Rectal smooth muscle tissue (tissue), 1 donor: ENCODE measurements at regions not wholly inside any gene's neighbourhood (a gene's known extent, or its start where the extent isn't known, plus 50 kb on each side); places are given as distances from the start of the nearest gene placed in this dataset.

Experiments
- H3K27ac ChIP-seq: one replicate; pipeline ENCODE4 v1.7.0; 2013; ENCODE audit warnings: low read depth, low read length, inconsistent platforms
- H3K27me3 ChIP-seq: one replicate; pipeline ENCODE4 v1.7.0; 2013; ENCODE audit warnings: low read length; ENCODE audit not compliant: control insufficient read depth, insufficient read depth
- H3K36me3 ChIP-seq: one replicate; pipeline ENCODE4 v1.7.0; 2013; ENCODE audit warnings: low read length; ENCODE audit not compliant: control insufficient read depth, insufficient read depth
- H3K4me1 ChIP-seq: one replicate; pipeline ENCODE4 v1.7.0; 2013; ENCODE audit warnings: low read length; ENCODE audit not compliant: control insufficient read depth, insufficient read depth
- H3K4me3 ChIP-seq: one replicate; pipeline ENCODE4 v1.7.0; 2013; ENCODE audit warnings: low read length
- H3K9ac ChIP-seq: one replicate; pipeline ENCODE4 v1.7.0; 2013; ENCODE audit warnings: low read length

DNA sequence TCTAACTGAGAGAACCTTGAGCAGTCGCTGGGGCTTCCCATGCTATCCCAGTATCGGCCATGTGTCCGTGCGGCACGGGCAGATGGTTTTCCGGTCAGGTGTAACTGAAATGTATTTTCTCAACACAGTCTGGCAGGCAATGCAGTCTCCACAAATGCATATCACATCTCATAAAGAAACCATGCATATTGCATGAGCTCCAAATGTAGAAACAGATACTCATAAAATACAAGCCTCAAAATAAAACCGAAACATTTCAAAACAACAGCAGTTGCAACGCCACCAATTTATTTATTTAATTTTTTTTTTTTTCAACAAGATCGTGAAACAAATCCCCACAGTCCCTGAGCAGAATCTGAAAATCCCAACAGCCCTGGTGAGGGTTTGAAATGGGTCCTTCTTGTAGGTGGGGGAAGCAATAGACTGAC is 299.4 kb downstream of the LPIN1 start:
- Histone ChIP-seq H3K27me3 (no peaks in the 10 kb centered on the region), H3K36me3 (no peaks in the 10 kb centered on the region), H3K27ac (no peak overlapping the region), H3K4me1 (no peaks in the 10 kb centered on the region), H3K4me3 (no peak overlapping the region), H3K9ac (no peak overlapping the region)

- no peaks in the 10 kb centered on the region for H3K27me3 ChIP-seq
- no peak overlapping the region for H3K9ac ChIP-seq
- no peaks in the 10 kb centered on the region for H3K4me1 ChIP-seq
- H3K36me3 ChIP-seq = no peaks in the 10 kb centered on the region
- no peak overlapping the region for H3K4me3 ChIP-seq
- no peak overlapping the region for H3K27ac ChIP-seq
Measured at GRCh38 chr2:12046641-12047040, 300.2 kb downstream of the LPIN1 start.

- Histone ChIP-seq H3K27ac (no peak overlapping the region), H3K4me1 (no peaks in the 10 kb centered on the region), H3K27me3 (no peaks in the 10 kb centered on the region), H3K4me3 (no peak overlapping the region), H3K9ac (no peak overlapping the region), H3K36me3 (no peaks in the 10 kb centered on the region)
Measured at GRCh38 chr2:12047761-12048160, 301.3 kb downstream of the LPIN1 start.

GRCh38 chr2:12048550-12048949 is 302.1 kb downstream of the LPIN1 start:
- no peaks in the 10 kb centered on the region for H3K4me1 ChIP-seq
- H3K27me3 ChIP-seq = no peaks in the 10 kb centered on the region
- H3K27ac ChIP-seq = no peak overlapping the region
- H3K9ac ChIP-seq = no peak overlapping the region
- no peak overlapping the region for H3K4me3 ChIP-seq
- no peaks in the 10 kb centered on the region for H3K36me3 ChIP-seq

DNA sequence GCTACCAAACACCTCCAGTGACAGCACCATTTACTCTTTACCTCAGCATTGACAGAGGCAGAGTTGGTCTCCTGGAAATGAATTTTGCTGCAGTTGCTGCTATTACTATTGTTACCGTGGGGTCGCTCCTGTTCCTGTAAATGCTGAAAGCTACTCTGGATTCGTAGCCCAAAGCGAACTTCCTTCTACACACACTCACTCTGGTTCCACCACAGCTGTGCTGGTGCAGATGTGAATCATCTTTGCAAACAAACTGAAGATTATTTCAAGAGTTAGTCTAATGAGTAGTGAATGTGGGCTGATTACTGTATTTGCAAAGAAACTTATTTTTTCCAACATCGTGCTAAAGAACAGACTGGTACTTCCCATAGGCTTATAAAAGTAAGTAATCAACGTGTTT is 304.0 kb downstream of the LPIN1 start:
- H3K27ac ChIP-seq = no peak overlapping the region
- no peak overlapping the region for H3K4me3 ChIP-seq
- H3K27me3 ChIP-seq = no peaks in the 10 kb centered on the region
- H3K9ac ChIP-seq = no peak overlapping the region
- H3K4me1 ChIP-seq = no peaks in the 10 kb centered on the region
- no peaks in the 10 kb centered on the region for H3K36me3 ChIP-seq

DNA sequence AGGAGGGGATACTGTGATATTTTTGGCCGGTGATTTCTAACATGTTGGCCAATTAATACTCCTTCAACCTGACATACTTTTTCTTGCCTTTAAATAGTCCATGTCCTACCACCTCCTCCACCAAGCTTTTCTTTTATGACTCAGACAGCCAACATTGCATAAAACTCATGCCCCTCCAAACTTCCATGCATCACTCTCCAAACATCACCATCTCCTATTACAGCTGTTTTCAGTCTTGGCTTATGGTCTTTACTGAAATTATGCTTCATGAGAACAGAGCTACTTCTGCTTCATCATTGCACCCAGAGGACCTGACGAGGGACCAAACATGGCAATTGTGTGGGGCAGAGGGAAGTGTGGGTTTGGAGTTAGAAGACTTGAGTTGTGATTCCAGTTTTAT is 305.4 kb downstream of the LPIN1 start:
- no peaks in the 10 kb centered on the region for H3K36me3 ChIP-seq

GRCh38 chr2:12052796-12053195 is 306.4 kb downstream of the LPIN1 start:
- H3K4me3 ChIP-seq = no peak overlapping the region
- no peak overlapping the region for H3K9ac ChIP-seq
- H3K36me3 ChIP-seq = no peaks in the 10 kb centered on the region
- no peak overlapping the region for H3K27ac ChIP-seq
- no peaks in the 10 kb centered on the region for H3K4me1 ChIP-seq
- H3K27me3 ChIP-seq = no peaks in the 10 kb centered on the region

More for the DNA sequence above, 305.4 kb downstream of the LPIN1 start:
- no peak overlapping the region for H3K4me3 ChIP-seq
- no peaks in the 10 kb centered on the region for H3K4me1 ChIP-seq
- no peaks in the 10 kb centered on the region for H3K27me3 ChIP-seq
- no peak overlapping the region for H3K27ac ChIP-seq
- H3K9ac ChIP-seq = no peak overlapping the region

DNA sequence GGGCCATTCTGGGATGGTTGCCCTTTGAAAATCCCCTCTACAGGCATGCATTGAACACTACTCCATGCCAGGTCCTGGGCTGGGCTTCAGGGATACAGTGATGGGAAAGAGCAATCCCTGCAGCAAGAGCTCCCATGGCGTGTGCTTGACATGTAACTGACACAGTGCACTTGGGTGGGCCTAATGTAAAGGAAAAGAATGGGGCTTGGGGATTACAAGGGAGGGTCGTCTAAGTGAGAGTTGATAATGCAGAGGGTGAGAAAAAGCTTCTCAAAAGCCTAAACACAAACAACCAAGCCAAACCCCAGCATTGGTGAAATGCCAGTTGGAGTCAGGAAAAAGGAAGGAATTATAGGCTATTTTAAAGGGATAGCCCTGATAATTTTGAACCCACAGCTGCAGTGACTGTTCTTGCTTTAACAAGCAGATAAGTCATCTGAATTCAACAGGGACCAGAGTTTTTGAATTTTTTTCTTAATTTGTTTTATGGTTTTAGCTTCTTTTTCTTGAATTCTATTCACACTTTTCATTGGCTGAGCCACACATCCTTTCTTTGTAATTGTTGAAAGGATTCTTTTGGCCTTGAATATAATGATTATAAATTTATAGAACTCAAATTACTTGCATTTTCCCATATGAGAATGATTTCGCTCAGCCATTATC is 308.7 kb downstream of the LPIN1 start:
- no peak overlapping the region for H3K27ac ChIP-seq
- no peaks in the 10 kb centered on the region for H3K27me3 ChIP-seq
- H3K9ac ChIP-seq = no peak overlapping the region
- H3K36me3 ChIP-seq = no peaks in the 10 kb centered on the region
- H3K4me3 ChIP-seq = no peak overlapping the region
- no peaks in the 10 kb centered on the region for H3K4me1 ChIP-seq

DNA sequence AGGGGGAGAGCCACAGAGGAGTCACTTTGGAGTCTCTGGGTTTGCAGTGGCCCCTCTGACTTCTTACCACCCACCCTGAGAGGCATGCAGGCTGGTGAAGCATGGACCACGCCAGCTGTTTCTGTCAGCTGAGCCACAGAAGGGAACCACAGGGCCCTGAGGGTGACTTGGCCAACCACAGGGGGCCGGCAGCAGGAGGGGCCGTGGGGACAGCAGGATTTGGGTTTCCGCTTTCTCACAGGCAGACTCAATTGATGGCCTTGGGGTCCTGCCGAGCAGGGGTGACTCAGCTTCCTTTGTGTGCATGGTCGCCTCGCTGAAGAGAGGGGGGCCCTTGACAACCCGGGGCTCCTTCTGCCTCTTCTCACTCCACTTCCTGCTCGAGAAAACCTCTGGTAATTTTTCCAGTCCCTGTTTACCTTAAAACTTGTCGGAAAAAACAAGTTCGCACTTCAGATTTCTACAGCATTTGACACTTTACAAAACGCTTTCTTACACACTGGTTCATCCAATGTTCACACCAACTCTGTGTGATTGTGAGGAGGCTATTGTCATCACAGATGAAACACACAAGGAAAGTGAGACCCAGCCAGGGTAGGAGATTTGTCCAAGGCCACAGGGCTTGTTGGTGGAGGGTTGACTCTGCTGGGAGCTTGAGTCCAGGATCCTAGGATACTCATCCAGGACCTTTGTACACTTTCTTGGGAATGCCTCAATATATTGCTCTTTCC is 311.2 kb downstream of the LPIN1 start:
- H3K27ac ChIP-seq = no peak overlapping the region
- no peaks in the 10 kb centered on the region for H3K4me1 ChIP-seq
- no peak overlapping the region for H3K9ac ChIP-seq
- H3K36me3 ChIP-seq = no peaks in the 10 kb centered on the region
- no peak overlapping the region for H3K4me3 ChIP-seq
- no peaks in the 10 kb centered on the region for H3K27me3 ChIP-seq

DNA sequence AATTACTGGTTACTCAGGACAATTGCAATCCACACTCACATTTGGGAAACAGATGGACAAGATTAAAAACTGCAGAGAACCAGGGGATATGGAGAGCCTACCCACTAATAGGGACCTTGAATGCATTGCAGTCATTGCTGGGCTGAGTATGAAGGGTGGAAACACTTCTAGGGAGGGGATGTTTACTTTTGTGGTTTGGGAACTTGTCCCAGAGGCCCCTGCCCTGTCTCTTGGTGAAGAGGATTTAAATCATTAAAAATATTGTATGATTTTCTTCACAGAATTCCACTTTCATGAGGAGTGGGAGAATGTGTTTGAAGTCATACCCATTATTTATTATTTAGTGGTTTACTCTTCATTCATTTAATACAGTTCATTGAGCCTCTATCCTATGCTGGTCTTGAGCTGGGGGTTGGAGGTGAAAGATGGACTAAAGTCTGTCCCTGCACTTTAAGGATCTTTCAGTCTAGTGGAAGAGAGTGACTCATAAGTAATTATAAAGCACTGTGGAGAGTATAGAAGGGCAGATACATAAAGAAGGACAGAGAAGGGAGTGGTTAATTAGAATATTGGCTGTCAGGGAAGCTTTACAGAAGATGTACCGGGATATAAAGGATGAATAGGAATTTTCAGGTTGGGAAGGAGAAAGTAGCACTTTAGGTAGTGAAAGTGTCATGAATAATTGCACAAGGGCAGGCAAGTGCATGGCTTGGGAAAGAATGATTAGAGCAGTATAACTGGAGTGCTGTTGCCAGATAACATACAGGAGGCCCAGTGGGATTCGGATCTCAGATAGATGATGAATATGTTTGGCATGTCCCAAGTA is 313.4 kb downstream of the LPIN1 start:
- Histone ChIP-seq H3K27me3 (no peaks in the 10 kb centered on the region), H3K4me3 (no peak overlapping the region), H3K36me3 (no peaks in the 10 kb centered on the region), H3K4me1 (no peaks in the 10 kb centered on the region), H3K27ac (no peak overlapping the region), H3K9ac (no peak overlapping the region)

- Histone ChIP-seq H3K4me3 (no peak overlapping the region), H3K9ac (no peak overlapping the region), H3K4me1 (no peaks in the 10 kb centered on the region), H3K27ac (no peak overlapping the region), H3K27me3 (no peaks in the 10 kb centered on the region), H3K36me3 (no peaks in the 10 kb centered on the region)
Measured at GRCh38 chr2:12060886-12061285, 314.5 kb downstream of the LPIN1 start.

DNA sequence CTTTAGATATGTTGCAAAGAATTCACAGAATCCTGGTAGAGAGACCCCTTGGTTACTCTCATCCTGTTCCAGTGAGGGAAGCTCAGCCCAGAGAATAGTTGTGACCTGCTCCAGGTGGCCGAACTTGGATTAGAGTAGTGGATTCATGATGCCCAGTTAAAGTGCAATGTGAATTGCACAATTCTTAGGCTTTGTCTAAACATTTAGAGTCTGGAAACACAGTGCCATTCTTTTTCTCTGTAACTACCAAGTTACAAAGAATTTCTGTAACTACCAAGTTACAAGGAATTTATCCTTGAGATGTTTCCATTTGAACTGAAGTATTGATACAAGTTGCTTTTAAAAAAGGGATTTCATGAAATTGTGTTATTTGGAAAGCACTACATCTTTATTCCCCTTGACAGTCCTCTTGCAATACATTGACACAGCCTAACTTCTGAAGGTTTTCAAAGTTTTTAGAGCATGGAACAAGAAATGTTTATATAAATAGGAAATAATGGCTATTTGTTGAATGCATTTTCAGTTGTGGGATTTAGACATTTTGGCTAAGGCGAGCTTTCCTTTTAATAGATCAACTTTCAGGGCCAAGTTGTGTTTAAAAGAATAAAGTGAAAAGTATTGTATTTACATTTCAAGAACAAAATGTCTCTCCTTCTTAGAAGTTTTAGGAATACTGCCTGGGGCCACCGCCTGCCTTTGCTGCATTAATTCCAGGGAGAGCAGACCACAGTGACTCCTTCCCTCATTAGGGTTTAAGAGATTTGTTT is 315.0 kb downstream of the LPIN1 start:
- no peaks in the 10 kb centered on the region for H3K36me3 ChIP-seq
- no peak overlapping the region for H3K4me3 ChIP-seq
- H3K27ac ChIP-seq = no peak overlapping the region
- no peaks in the 10 kb centered on the region for H3K27me3 ChIP-seq
- H3K9ac ChIP-seq = no peak overlapping the region
- H3K4me1 ChIP-seq = no peaks in the 10 kb centered on the region
